HepG2 (cell line): ENCODE measurements at regions not wholly inside any gene's neighbourhood (a gene's known extent, or its start where the extent isn't known, plus 50 kb on each side); places are given as distances from the start of the nearest gene placed in this dataset.

Experiments
- ARNT2 ChIP-seq: sonication (generic); formaldehyde crosslinking; IDR thresholded peaks from 2 replicates; pipeline ENCODE4 v1.8.0; 2022; ENCODE audit warnings: mild to moderate bottlenecking, low read depth, missing genetic modification reagents, moderate library complexity
- ATF7 ChIP-seq, 2 experiments: fragments of 450-650 bp in 1 of 2; sonication (generic) in 1 of 2; formaldehyde crosslinking in 1 of 2; IDR thresholded peaks; 2 replicates each; pipeline versions ENCODE4 v1.4.0 to v1.6.1; 2016 to 2020; ENCODE audit warnings: antibody characterized with exemption in 1 of 2, mild to moderate bottlenecking in 1 of 2, missing genetic modification reagents in 1 of 2
- FOXA1 ChIP-seq, 2 experiments: fragments of 450-650 bp in 1 of 2; sonication (generic) in 1 of 2; formaldehyde crosslinking in 1 of 2; IDR thresholded peaks; 2 replicates each; pipeline versions ENCODE4 v1.4.0 to v1.6.1; 2016 to 2020; ENCODE audit warnings: missing genetic modification reagents in 1 of 2
- JDP2 ChIP-seq: sonication (generic); formaldehyde crosslinking; IDR thresholded peaks from 2 replicates; pipeline ENCODE4 v1.8.1; 2022; ENCODE audit warnings: missing genetic modification reagents, borderline replicate concordance
- NONO ChIP-seq, 2 experiments: fragments of 450-650 bp in 1 of 2; sonication (generic) in 1 of 2; formaldehyde crosslinking in 1 of 2; IDR thresholded peaks in 1 of 2; conservative IDR thresholded peaks in 1 of 2; 2 replicates each; pipeline versions ENCODE4 v1.6.1 to v1.8.0; 2017 to 2022; ENCODE audit warnings: mild to moderate bottlenecking in 1 of 2, missing genetic modification reagents in 1 of 2, moderate library complexity in 1 of 2
- REL ChIP-seq: sonication (generic); formaldehyde crosslinking; conservative IDR thresholded peaks from 2 replicates; pipeline ENCODE4 v1.8.0; 2022; ENCODE audit warnings: mild to moderate bottlenecking, missing genetic modification reagents, moderate library complexity
- SRSF1 ChIP-seq: fragments of 200-400 bp; formaldehyde crosslinking; optimal IDR thresholded peaks from 2 replicates; pipeline ENCODE3; 2017; ENCODE audit warnings: mild to moderate bottlenecking, low read depth, low read length, moderate library complexity
- TBP ChIP-seq: sonication (generic); formaldehyde crosslinking; IDR thresholded peaks from 2 replicates; pipeline ENCODE4 v1.5.0; 2020; ENCODE audit warnings: missing genetic modification reagents
- ZNF556 ChIP-seq: sonication (generic); formaldehyde crosslinking; IDR thresholded peaks from 2 replicates; pipeline ENCODE4 v1.4.0; 2020; ENCODE audit warnings: mild to moderate bottlenecking, missing genetic modification reagents, borderline replicate concordance
- ZNF615 ChIP-seq: sonication (generic); formaldehyde crosslinking; IDR thresholded peaks from 2 replicates; pipeline ENCODE4 v1.5.0; 2020; ENCODE audit warnings: mild to moderate bottlenecking, missing genetic modification reagents, borderline replicate concordance
- TF ChIP-seq, protein P1 (sequence below): sonication (generic); formaldehyde crosslinking; IDR thresholded peaks from 2 replicates; pipeline ENCODE4 v1.4.0; 2020; ENCODE audit warnings: mild to moderate bottlenecking, missing genetic modification reagents

DNA sequence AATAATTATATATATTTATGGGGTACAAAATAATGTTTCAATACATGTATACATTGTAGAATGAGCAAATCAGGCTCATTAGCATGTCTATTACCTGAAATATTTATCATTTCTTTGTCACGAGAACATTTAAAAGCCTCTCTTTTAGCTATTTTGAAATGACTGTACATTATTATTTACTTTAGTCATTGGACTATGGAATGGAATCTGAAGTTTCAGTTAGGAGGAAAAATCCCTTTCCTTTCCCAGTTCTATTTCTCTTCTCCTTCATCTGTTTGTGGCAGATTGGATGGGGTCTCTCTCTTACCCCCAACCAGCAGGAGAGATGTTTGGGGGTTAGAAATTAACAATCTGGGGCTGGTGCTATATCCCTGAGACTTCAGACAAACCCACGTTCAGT lies 292.5 kb upstream of the SFRP2 start (continued):
- TF ChIP-seq, protein P1, sequence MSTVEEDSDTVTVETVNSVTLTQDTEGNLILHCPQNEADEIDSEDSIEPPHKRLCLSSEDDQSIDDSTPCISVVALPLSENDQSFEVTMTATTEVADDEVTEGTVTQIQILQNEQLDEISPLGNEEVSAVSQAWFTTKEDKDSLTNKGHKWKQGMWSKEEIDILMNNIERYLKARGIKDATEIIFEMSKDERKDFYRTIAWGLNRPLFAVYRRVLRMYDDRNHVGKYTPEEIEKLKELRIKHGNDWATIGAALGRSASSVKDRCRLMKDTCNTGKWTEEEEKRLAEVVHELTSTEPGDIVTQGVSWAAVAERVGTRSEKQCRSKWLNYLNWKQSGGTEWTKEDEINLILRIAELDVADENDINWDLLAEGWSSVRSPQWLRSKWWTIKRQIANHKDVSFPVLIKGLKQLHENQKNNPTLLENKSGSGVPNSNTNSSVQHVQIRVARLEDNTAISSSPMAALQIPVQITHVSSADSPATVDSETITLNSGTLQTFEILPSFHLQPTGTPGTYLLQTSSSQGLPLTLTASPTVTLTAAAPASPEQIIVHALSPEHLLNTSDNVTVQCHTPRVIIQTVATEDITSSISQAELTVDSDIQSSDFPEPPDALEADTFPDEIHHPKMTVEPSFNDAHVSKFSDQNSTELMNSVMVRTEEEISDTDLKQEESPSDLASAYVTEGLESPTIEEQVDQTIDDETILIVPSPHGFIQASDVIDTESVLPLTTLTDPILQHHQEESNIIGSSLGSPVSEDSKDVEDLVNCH (CRISPR knock-in tag), result no peak
- TF ChIP-seq FOXA1 (IDR thresholded peaks at IDR 0.05) (no peak), FOXA1 (CRISPR knock-in tag; IDR thresholded peaks at IDR 0.05) (no peak), ATF7 (IDR thresholded peaks at IDR 0.05) (no peak), ATF7 (CRISPR knock-in tag; IDR thresholded peaks at IDR 0.05) (no peak), SRSF1 (no peak), REL (no peak), NONO (IDR thresholded peaks at IDR 0.05) (no peak), NONO (CRISPR knock-in tag; conservative IDR thresholded peaks at IDR 0.05) (no peak), ARNT2 (CRISPR knock-in tag) (no peak), JDP2 (no peak), ZNF556 (CRISPR knock-in tag) (no peak), ZNF615 (no peak), TBP (CRISPR knock-in tag) (no peak)
- TF ChIP-seq, all 625 proteins: peak for 0
